NB4 (cell line): ENCODE measurements at regions not wholly inside any gene's neighbourhood (a gene's known extent, or its start where the extent isn't known, plus 50 kb on each side); places are given as distances from the start of the nearest gene placed in this dataset.
"Not testable (repeated sequence)": the region's sequence is repeated elsewhere in the genome, so short reads cannot be mapped to it uniquely, and the experiment has no call there.

ENCODE experiments used
- DNase-seq: peaks from one replicate; pipeline ENCODE4 v3.0.0; 2010; ENCODE audit warnings: low read depth
- H3K4me3 ChIP-seq: one replicate; pipeline ENCODE4 v1.5.1; 2011; ENCODE audit warnings: mild to moderate bottlenecking, low read depth, low read length, moderate library complexity
- MYC ChIP-seq: IDR thresholded peaks from 2 replicates; pipeline ENCODE4 v1.6.1; 2011; ENCODE audit warnings: low read depth, low read length
- POLR2A ChIP-seq: IDR thresholded peaks from 2 replicates; pipeline ENCODE4 v1.6.1; 2011; ENCODE audit warnings: mild to moderate bottlenecking; ENCODE audit not compliant: insufficient read length; ENCODE audit errors: extremely low read depth
- TF ChIP-seq, protein P1 (sequence below): IDR thresholded peaks from 2 replicates; pipeline ENCODE4 v1.6.1; 2011; ENCODE audit warnings: low read depth, low read length
- TF ChIP-seq, protein P2 (sequence below): IDR thresholded peaks from one replicate; pipeline ENCODE4 v1.5.1; 2012; ENCODE audit warnings: low read depth, low read length

GRCh38 chr22:44620129-44620840, 81.7 kb upstream of the PRR5 start:
- no peak for TF ChIP-seq MYC
- TF ChIP-seq, protein P1, sequence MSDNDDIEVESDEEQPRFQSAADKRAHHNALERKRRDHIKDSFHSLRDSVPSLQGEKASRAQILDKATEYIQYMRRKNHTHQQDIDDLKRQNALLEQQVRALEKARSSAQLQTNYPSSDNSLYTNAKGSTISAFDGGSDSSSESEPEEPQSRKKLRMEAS: no peak
- H3K4me3 ChIP-seq: no peak overlapping the region

DNA sequence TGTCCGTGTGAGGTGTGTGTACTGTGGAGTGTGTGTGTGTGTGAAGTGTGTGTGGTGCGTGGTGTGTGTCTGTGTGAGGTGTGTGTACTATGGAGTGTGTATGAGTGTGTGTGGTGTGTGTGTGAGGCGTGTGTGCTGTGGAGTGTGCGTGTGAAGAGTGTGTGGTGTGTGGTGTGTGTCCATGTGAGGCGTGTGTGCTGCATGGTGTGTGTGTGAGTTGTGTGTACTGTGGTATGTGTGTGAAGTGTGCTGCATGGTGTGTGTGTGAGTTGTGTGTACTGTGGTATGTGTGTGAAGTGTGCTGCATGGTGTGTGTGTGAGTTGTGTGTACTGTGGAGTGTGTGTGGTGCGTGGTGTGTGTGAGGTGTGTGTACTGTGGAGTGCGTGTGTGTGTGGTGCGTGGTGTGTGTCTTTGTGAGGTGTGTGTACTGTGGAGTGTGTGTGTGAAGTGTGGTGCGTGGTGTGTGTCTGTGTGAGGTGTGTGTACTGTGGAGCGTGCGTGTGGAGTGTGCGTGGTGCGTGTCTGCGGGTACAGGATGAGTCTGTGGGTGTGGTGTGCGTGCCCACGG, 82.4 kb upstream of the PRR5 start:
- DNase-seq, H3K4me3 ChIP-seq: not testable (repeated sequence)

More at GRCh38 chr22:44620129-44620840, 81.7 kb upstream of the PRR5 start:
- DNase-seq: peak; percentile 67

GRCh38 chr22:44618910-44619309, 83.1 kb upstream of the PRR5 start:
- not testable (repeated sequence) for H3K4me3 ChIP-seq, DNase-seq

DNA sequence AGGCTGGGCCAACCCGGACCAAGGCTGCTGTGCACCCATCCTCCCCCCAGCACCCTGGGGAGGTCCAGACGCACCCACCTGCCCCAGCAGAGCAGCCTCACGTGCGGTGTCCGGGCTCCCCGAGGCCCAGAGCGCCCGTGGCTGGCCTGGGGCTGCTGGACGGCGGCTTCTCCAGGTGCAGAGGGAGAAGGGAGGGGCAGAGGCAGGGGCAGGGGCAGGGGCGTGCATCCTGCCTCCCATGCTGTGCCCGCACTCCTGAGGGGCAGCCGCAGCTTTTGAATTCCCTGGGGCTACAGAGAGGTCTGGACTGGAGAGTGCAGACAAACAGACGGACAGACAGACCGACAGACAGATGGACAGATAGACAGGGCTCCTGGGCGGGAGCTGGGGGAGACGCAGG, 83.6 kb upstream of the PRR5 start:
- DNase-seq: no peak
- H3K4me3 ChIP-seq: no peak overlapping the region
- TF ChIP-seq, protein P1: no peak
- TF ChIP-seq, protein P2, sequence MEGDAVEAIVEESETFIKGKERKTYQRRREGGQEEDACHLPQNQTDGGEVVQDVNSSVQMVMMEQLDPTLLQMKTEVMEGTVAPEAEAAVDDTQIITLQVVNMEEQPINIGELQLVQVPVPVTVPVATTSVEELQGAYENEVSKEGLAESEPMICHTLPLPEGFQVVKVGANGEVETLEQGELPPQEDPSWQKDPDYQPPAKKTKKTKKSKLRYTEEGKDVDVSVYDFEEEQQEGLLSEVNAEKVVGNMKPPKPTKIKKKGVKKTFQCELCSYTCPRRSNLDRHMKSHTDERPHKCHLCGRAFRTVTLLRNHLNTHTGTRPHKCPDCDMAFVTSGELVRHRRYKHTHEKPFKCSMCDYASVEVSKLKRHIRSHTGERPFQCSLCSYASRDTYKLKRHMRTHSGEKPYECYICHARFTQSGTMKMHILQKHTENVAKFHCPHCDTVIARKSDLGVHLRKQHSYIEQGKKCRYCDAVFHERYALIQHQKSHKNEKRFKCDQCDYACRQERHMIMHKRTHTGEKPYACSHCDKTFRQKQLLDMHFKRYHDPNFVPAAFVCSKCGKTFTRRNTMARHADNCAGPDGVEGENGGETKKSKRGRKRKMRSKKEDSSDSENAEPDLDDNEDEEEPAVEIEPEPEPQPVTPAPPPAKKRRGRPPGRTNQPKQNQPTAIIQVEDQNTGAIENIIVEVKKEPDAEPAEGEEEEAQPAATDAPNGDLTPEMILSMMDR: no peak
- no peak for TF ChIP-seq POLR2A
- TF ChIP-seq MYC: no peak

DNA sequence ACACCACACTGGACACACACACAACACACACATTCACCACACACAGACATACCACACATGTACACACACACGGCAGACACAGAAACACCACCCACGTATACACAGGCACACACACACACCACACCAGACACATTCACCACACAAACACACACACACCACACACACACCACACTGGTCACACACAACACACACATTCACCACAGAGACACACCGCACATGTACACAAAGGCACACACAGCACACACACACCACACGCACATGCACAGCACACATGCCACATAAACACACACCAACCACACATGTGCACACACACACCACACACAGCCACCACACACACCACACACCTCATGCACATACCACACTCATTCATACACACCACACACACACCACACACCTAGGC, 84.2 kb upstream of the PRR5 start:
- H3K4me3 ChIP-seq: no peak overlapping the region
- no peak for DNase-seq
- TF ChIP-seq MYC: no peak
- no peak for TF ChIP-seq POLR2A
- TF ChIP-seq, protein P2: no peak
- TF ChIP-seq, protein P1: no peak

GRCh38 chr22:44616882-44617655, 84.9 kb upstream of the PRR5 start:
- TF ChIP-seq, protein P2: no peak
- TF ChIP-seq, protein P1: no peak
- TF ChIP-seq POLR2A (no peak), MYC (no peak)
- no peak overlapping the region for H3K4me3 ChIP-seq
- DNase-seq: no peak

GRCh38 chr22:44616461-44616860, 85.5 kb upstream of the PRR5 start:
- no peak for DNase-seq
- TF ChIP-seq MYC (no peak), POLR2A (no peak)
- TF ChIP-seq, protein P2: no peak
- TF ChIP-seq, protein P1: no peak
- H3K4me3 ChIP-seq: no peak overlapping the region
